ENCODE measurements at regions not wholly inside any gene's neighbourhood (a gene's known extent, or its start where the extent isn't known, plus 50 kb on each side); places are given as distances from the start of the nearest gene placed in this dataset.

- no peak for TF ChIP-seq POLR2A (IDR thresholded peaks at IDR 0.05)
- no peak for TF ChIP-seq CTCF (IDR thresholded peaks at IDR 0.05)
- no peak for TF ChIP-seq EP300 (IDR thresholded peaks at IDR 0.05)
Observed at GRCh38 chr10:36534471-36535002, 590.9 kb upstream of the ANKRD30A start.
